ENCODE measurements at regions not wholly inside any gene's neighbourhood (a gene's known extent, or its start where the extent isn't known, plus 50 kb on each side); places are given as distances from the start of the nearest gene placed in this dataset.
"Not testable (repeated sequence)": the region's sequence is repeated elsewhere in the genome, so short reads cannot be mapped to it uniquely, and the experiment has no call there.

- DNase-seq: no peak
These were observed 666.4 kb downstream of the CD109 start for GRCh38 chr6:74362391-74362790.

- no peak for DNase-seq
These were observed 661.3 kb downstream of the CD109 start for GRCh38 chr6:74357321-74357720.

- no peak for DNase-seq
These were observed 660.4 kb downstream of the CD109 start for GRCh38 chr6:74356391-74356790.

GRCh38 chr6:74346936-74347535 is 651.0 kb downstream of the CD109 start:
- no peak for DNase-seq

- no peak for DNase-seq
These were observed 647.8 kb downstream of the CD109 start for GRCh38 chr6:74343804-74344203.

GRCh38 chr6:74343321-74343720 is 647.3 kb downstream of the CD109 start:
- DNase-seq: not testable (repeated sequence)

- DNase-seq: no peak
These were observed 638.7 kb downstream of the CD109 start for GRCh38 chr6:74334722-74335121.

- DNase-seq: no peak
These were observed 637.4 kb downstream of the CD109 start for GRCh38 chr6:74333406-74333805.

GRCh38 chr6:74320715-74321114 is 624.7 kb downstream of the CD109 start:
- no peak for DNase-seq

GRCh38 chr6:74320074-74320473 is 624.1 kb downstream of the CD109 start:
- DNase-seq: no peak

GRCh38 chr6:74319292-74319691 is 623.3 kb downstream of the CD109 start:
- no peak for DNase-seq

- DNase-seq: no peak
These were observed 622.7 kb downstream of the CD109 start for GRCh38 chr6:74318738-74319137.

- no peak for DNase-seq
These were observed 616.1 kb downstream of the CD109 start for GRCh38 chr6:74312081-74312480.

- no peak for DNase-seq
These were observed 615.4 kb downstream of the CD109 start for GRCh38 chr6:74311431-74311830.

GRCh38 chr6:74289884-74290283 is 593.9 kb downstream of the CD109 start:
- DNase-seq: no peak

GRCh38 chr6:74287932-74288331 is 591.9 kb downstream of the CD109 start:
- no peak for DNase-seq

- DNase-seq: no peak
These were observed 591.4 kb downstream of the CD109 start for GRCh38 chr6:74287441-74287840.

GRCh38 chr6:74284284-74284683 is 588.3 kb downstream of the CD109 start:
- DNase-seq: no peak

GRCh38 chr6:74283532-74283931 is 587.5 kb downstream of the CD109 start:
- no peak for DNase-seq

GRCh38 chr6:74282143-74282689 is 586.2 kb downstream of the CD109 start:
- no peak for DNase-seq

GRCh38 chr6:74280130-74280692 is 584.2 kb downstream of the CD109 start:
- DNase-seq: no peak

- no peak for DNase-seq
These were observed 581.8 kb downstream of the CD109 start for GRCh38 chr6:74277777-74278186.

- DNase-seq: no peak
These were observed 577.5 kb downstream of the CD109 start for GRCh38 chr6:74273541-74273940.

- no peak for DNase-seq
These were observed 573.5 kb downstream of the CD109 start for GRCh38 chr6:74269600-74269858.

Measured in suppressor macrophage treated with lipopolysaccharide for 1 hour (primary cell).